Embryonic facial prominence (tissue), 1 donor: ENCODE measurements at regions not wholly inside any gene's neighbourhood (a gene's known extent, or its start where the extent isn't known, plus 50 kb on each side); places are given as distances from the start of the nearest gene placed in this dataset.

ENCODE experiments used
- DNase-seq: peaks from one replicate; pipeline ENCODE4 v3.0.0-alpha.2; 2016; ENCODE audit errors: extremely low spot score

GRCh38 chr15:91668370-91668769 is 185.1 kb upstream of the SLCO3A1 start:
- no peak for DNase-seq

GRCh38 chr15:91670108-91670507 is 183.4 kb upstream of the SLCO3A1 start:
- DNase-seq: no peak

- no peak for DNase-seq
These were observed 175.5 kb upstream of the SLCO3A1 start for GRCh38 chr15:91678003-91678402.

GRCh38 chr15:91679447-91679846 is 174.1 kb upstream of the SLCO3A1 start:
- DNase-seq: no peak

- DNase-seq: no peak
These were observed 168.1 kb upstream of the SLCO3A1 start for GRCh38 chr15:91685436-91685835.

GRCh38 chr15:91688811-91689210 is 164.7 kb upstream of the SLCO3A1 start:
- DNase-seq: no peak

- no peak for DNase-seq
These were observed 164.1 kb upstream of the SLCO3A1 start for GRCh38 chr15:91689377-91689776.

- no peak for DNase-seq
These were observed 160.9 kb upstream of the SLCO3A1 start for GRCh38 chr15:91692596-91692995.

- DNase-seq: peak; percentile 80
These were observed 159.2 kb upstream of the SLCO3A1 start for GRCh38 chr15:91694131-91694830.

GRCh38 chr15:91694831-91695210 is 158.7 kb upstream of the SLCO3A1 start:
- DNase-seq: peak; percentile 29

- DNase-seq: no peak
These were observed 157.7 kb upstream of the SLCO3A1 start for GRCh38 chr15:91695799-91696198.

GRCh38 chr15:91696981-91697380 is 156.5 kb upstream of the SLCO3A1 start:
- no peak for DNase-seq

GRCh38 chr15:91698241-91698640 is 155.3 kb upstream of the SLCO3A1 start:
- DNase-seq: no peak

- DNase-seq: no peak
These were observed 153.8 kb upstream of the SLCO3A1 start for GRCh38 chr15:91699741-91700140.

GRCh38 chr15:91703274-91703673 is 150.2 kb upstream of the SLCO3A1 start:
- no peak for DNase-seq

- DNase-seq: no peak
These were observed 149.2 kb upstream of the SLCO3A1 start for GRCh38 chr15:91704343-91704742.

- DNase-seq: no peak
These were observed 147.0 kb upstream of the SLCO3A1 start for GRCh38 chr15:91706322-91707032.

GRCh38 chr15:91710080-91710698 is 143.3 kb upstream of the SLCO3A1 start:
- DNase-seq: no peak

- DNase-seq: no peak
These were observed 142.0 kb upstream of the SLCO3A1 start for GRCh38 chr15:91711384-91712033.

GRCh38 chr15:91712286-91712685 is 141.2 kb upstream of the SLCO3A1 start:
- DNase-seq: no peak

- DNase-seq: no peak
These were observed 137.0 kb upstream of the SLCO3A1 start for GRCh38 chr15:91716536-91716935.

- no peak for DNase-seq
These were observed 135.7 kb upstream of the SLCO3A1 start for GRCh38 chr15:91717811-91718210.

GRCh38 chr15:91723959-91724358 is 129.5 kb upstream of the SLCO3A1 start:
- no peak for DNase-seq
